Astrocyte of the cerebellum (primary cell): ENCODE measurements at regions not wholly inside any gene's neighbourhood (a gene's known extent, or its start where the extent isn't known, plus 50 kb on each side); places are given as distances from the start of the nearest gene placed in this dataset.

Source experiments
- DNase-seq: peaks from one replicate; pipeline ENCODE4 v3.0.0-alpha.2; 2011; ENCODE audit warnings: low read depth
- H3K4me3 ChIP-seq: 2 replicates; pipeline ENCODE4 v1.5.1; 2011; ENCODE audit warnings: mild to moderate bottlenecking, low read depth, low read length, moderate library complexity
- CTCF ChIP-seq: IDR thresholded peaks from 2 replicates; pipeline ENCODE4 v1.5.1; 2012; ENCODE audit warnings: low read length, low read depth, moderate library complexity, mild to moderate bottlenecking; ENCODE audit errors: missing control alignments
- in situ Hi-C: cut with HindIII; loops from 2 replicates; pipeline ENCODE4 v1.10.0; 2017; ENCODE audit warnings: low sequenced_read_pairs

GRCh38 chr13:73842184-73842583 lies 292.0 kb downstream of the KLF12 start:
- in situ Hi-C loops: no loop called here
- H3K4me3 ChIP-seq: no peak overlapping the region
- no peak for DNase-seq
- no peak for TF ChIP-seq CTCF

DNA sequence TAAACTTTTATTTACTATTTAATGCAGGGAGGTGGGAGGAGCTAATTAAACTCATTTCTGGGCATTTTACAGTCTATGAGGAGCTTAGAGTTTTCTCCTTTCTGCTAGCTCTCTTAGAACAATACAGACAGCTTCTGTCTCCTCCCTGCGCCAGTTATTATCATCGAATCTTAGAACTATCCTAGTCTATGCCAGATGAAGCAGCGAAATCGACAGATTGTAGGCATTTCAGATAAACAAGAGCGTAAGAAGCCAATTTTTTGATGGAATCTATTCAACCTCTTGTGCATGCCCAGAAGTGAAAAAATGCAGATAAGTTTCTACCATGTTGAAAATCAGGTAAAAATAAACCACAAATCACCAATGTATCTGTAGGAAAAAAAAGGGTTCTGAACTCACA lies 297.1 kb downstream of the KLF12 start:
- H3K4me3 ChIP-seq: no peak overlapping the region
- TF ChIP-seq CTCF: no peak
- in situ Hi-C loops: no loop called here
- no peak for DNase-seq

- in situ Hi-C loops: no loop called here
- H3K4me3 ChIP-seq: no peak overlapping the region
- TF ChIP-seq CTCF: peak; percentile 48
- peak; percentile 33 for DNase-seq
These were observed 299.0 kb downstream of the KLF12 start for GRCh38 chr13:73835138-73835721.

- DNase-seq: no peak
- no peak for TF ChIP-seq CTCF
- in situ Hi-C loops: no loop called here
- H3K4me3 ChIP-seq: no peak overlapping the region
These were observed 300.7 kb downstream of the KLF12 start for GRCh38 chr13:73833325-73834070.

DNA sequence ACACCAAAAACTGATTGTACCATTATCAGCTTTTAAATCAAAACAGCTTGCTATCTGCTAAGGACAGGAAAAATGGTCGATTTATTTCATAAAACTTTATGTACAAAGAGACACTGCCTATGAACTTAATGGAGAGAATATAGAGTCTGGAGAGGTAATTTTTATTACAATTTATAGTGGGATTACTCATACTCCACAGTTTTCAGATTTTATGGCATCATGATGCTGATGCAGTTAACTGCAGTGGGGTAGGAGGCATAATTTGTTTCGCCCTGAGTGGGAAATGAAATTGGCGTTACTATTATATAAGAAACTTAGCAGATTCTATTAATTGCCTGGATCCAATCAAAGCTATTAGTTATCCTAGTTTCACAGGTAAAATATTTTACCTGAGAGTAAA lies 301.4 kb downstream of the KLF12 start:
- no peak overlapping the region for H3K4me3 ChIP-seq
- in situ Hi-C loops: no loop called here
- DNase-seq: no peak
- no peak for TF ChIP-seq CTCF

GRCh38 chr13:73832128-73832588 lies 302.0 kb downstream of the KLF12 start:
- TF ChIP-seq CTCF: no peak
- in situ Hi-C loops: no loop called here
- no peak overlapping the region for H3K4me3 ChIP-seq
- DNase-seq: no peak
